ENCODE measurements at regions not wholly inside any gene's neighbourhood (a gene's known extent, or its start where the extent isn't known, plus 50 kb on each side); places are given as distances from the start of the nearest gene placed in this dataset.

- CTCF ChIA-PET = no interaction called here
- Mint-ChIP-seq H3K36me3 (ENCODE audit: insufficient read depth, unreplicated experiment) (no peaks in the 10 kb centered on the region), H3K27me3 (ENCODE audit: insufficient read depth, unreplicated experiment) (peaks cover 4% of the 10 kb centered on the region), H3K4me1 (ENCODE audit: low read depth, unreplicated experiment) (no peaks in the 10 kb centered on the region), H3K9me3 (ENCODE audit: unreplicated experiment) (no peaks in the 10 kb centered on the region), H3K4me3 (ENCODE audit: unreplicated experiment) (no peak overlapping the region), H3K27ac (ENCODE audit: unreplicated experiment) (no peak overlapping the region)
- BruUV-seq (replicated peaks) = no TSS peak
- Histone ChIP-seq H3K4me3 (ENCODE audit: low read depth, low read length) (no peak overlapping the region), H3K36me3 (ENCODE audit: control insufficient read depth, insufficient read depth, low read length) (no peaks in the 10 kb centered on the region), H3K27me3 (replicated peaks; ENCODE audit: control insufficient read depth, insufficient read depth, low read length) (no peaks in the 10 kb centered on the region), H3K4me1 (no peaks in the 10 kb centered on the region), H3K9me3 (no peaks in the 10 kb centered on the region)
- DNase-seq = no peak
- TF ChIP-seq CTCF (IDR thresholded peaks at IDR 0.05; ENCODE audit: insufficient read depth in 1 of 2, low read depth in 1 of 2, low read length in 1 of 2, severe bottlenecking in 1 of 2, unreplicated experiment in 1 of 2) = no peak
- POLR2A ChIA-PET = no interaction called here
- intact Hi-C loops (cut with micrococcal nuclease; ENCODE audit: unreplicated experiment) = no loop called here
Measured at GRCh38 chr9:28037968-28038367, 464.7 kb upstream of the C9orf72 start.

- no TSS peak for BruUV-seq (replicated peaks)
Measured at GRCh38 chr9:28045051-28045450, 471.8 kb upstream of the C9orf72 start.

GRCh38 chr9:28050046-28050445, 476.8 kb upstream of the C9orf72 start:
- POLR2A ChIA-PET = no interaction called here
- Histone ChIP-seq H3K27me3 (replicated peaks; ENCODE audit: control insufficient read depth, insufficient read depth, low read length) (no peaks in the 10 kb centered on the region), H3K36me3 (ENCODE audit: control insufficient read depth, insufficient read depth, low read length) (no peaks in the 10 kb centered on the region), H3K9me3 (no peaks in the 10 kb centered on the region), H3K4me1 (no peaks in the 10 kb centered on the region), H3K4me3 (ENCODE audit: low read depth, low read length) (no peak overlapping the region)
- CTCF ChIA-PET = no interaction called here
- no peaks in the 10 kb centered on the region for H3K36me3 Mint-ChIP-seq (ENCODE audit: insufficient read depth, unreplicated experiment)
- DNase-seq = no peak
- H3K4me1 Mint-ChIP-seq (ENCODE audit: low read depth, unreplicated experiment) = no peaks in the 10 kb centered on the region
- TF ChIP-seq CTCF (IDR thresholded peaks at IDR 0.05; ENCODE audit: insufficient read depth in 1 of 2, low read depth in 1 of 2, low read length in 1 of 2, severe bottlenecking in 1 of 2, unreplicated experiment in 1 of 2) = no peak
- H3K9me3 Mint-ChIP-seq (ENCODE audit: unreplicated experiment) = no peaks in the 10 kb centered on the region
- no TSS peak for BruUV-seq (replicated peaks)
- no peaks in the 10 kb centered on the region for H3K27me3 Mint-ChIP-seq (ENCODE audit: insufficient read depth, unreplicated experiment)
- no peak overlapping the region for H3K27ac Mint-ChIP-seq (ENCODE audit: unreplicated experiment)
- H3K4me3 Mint-ChIP-seq (ENCODE audit: unreplicated experiment) = no peak overlapping the region
- intact Hi-C loops (cut with micrococcal nuclease; ENCODE audit: unreplicated experiment) = no loop called here

More at GRCh38 chr9:28045051-28045450, 471.8 kb upstream of the C9orf72 start:
- DNase-seq = no peak
- no peaks in the 10 kb centered on the region for H3K36me3 ChIP-seq (ENCODE audit: control insufficient read depth, insufficient read depth, low read length)
- Mint-ChIP-seq H3K27me3 (ENCODE audit: insufficient read depth, unreplicated experiment) (no peaks in the 10 kb centered on the region), H3K36me3 (ENCODE audit: insufficient read depth, unreplicated experiment) (no peaks in the 10 kb centered on the region), H3K9me3 (ENCODE audit: unreplicated experiment) (no peaks in the 10 kb centered on the region), H3K27ac (ENCODE audit: unreplicated experiment) (no peak overlapping the region), H3K4me1 (ENCODE audit: low read depth, unreplicated experiment) (no peaks in the 10 kb centered on the region), H3K4me3 (ENCODE audit: unreplicated experiment) (no peak overlapping the region)
- POLR2A ChIA-PET = no interaction called here
- H3K4me1 ChIP-seq = no peaks in the 10 kb centered on the region
- intact Hi-C loops (cut with micrococcal nuclease; ENCODE audit: unreplicated experiment) = no loop called here
- no peaks in the 10 kb centered on the region for H3K9me3 ChIP-seq
- CTCF ChIA-PET = no interaction called here
- TF ChIP-seq CTCF (IDR thresholded peaks at IDR 0.05; ENCODE audit: insufficient read depth in 1 of 2, low read depth in 1 of 2, low read length in 1 of 2, severe bottlenecking in 1 of 2, unreplicated experiment in 1 of 2) = no peak
- H3K27me3 ChIP-seq (replicated peaks; ENCODE audit: control insufficient read depth, insufficient read depth, low read length) = no peaks in the 10 kb centered on the region
- no peak overlapping the region for H3K4me3 ChIP-seq (ENCODE audit: low read depth, low read length)
